WI38 (cell line): ENCODE measurements at regions not wholly inside any gene's neighbourhood (a gene's known extent, or its start where the extent isn't known, plus 50 kb on each side); places are given as distances from the start of the nearest gene placed in this dataset.

Experiments
- H3K4me3 ChIP-seq: 2 replicates; pipeline ENCODE4 v1.5.1; 2011; ENCODE audit warnings: low read depth, mild to moderate bottlenecking, control low read depth, low read length
- CTCF ChIP-seq: IDR thresholded peaks from 2 replicates; pipeline ENCODE4 v1.5.1; 2012; ENCODE audit warnings: low read depth, mild to moderate bottlenecking, control low read depth, low read length

- no peak for TF ChIP-seq CTCF
- no peak overlapping the region for H3K4me3 ChIP-seq
Observed at GRCh38 chr7:115132096-115132495, 210.2 kb downstream of the MDFIC start.

GRCh38 chr7:115128154-115128553 is 206.3 kb downstream of the MDFIC start:
- TF ChIP-seq CTCF, result no peak
- H3K4me3 ChIP-seq, result no peak overlapping the region

- H3K4me3 ChIP-seq, result no peak overlapping the region
- no peak for TF ChIP-seq CTCF
Observed at GRCh38 chr7:115127399-115128021, 205.6 kb downstream of the MDFIC start.

GRCh38 chr7:115125750-115126149 is 203.9 kb downstream of the MDFIC start:
- H3K4me3 ChIP-seq, result no peak overlapping the region
- no peak for TF ChIP-seq CTCF

GRCh38 chr7:115125312-115125711 is 203.4 kb downstream of the MDFIC start:
- no peak for TF ChIP-seq CTCF
- no peak overlapping the region for H3K4me3 ChIP-seq

GRCh38 chr7:115124409-115124939 is 202.6 kb downstream of the MDFIC start:
- no peak overlapping the region for H3K4me3 ChIP-seq
- no peak for TF ChIP-seq CTCF

- no peak for TF ChIP-seq CTCF
- no peak overlapping the region for H3K4me3 ChIP-seq
Observed at GRCh38 chr7:115123441-115123840, 201.5 kb downstream of the MDFIC start.
